HG02938 (cell line): ENCODE measurements at regions not wholly inside any gene's neighbourhood (a gene's known extent, or its start where the extent isn't known, plus 50 kb on each side); places are given as distances from the start of the nearest gene placed in this dataset.

Source experiments
- ATAC-seq: cut with Tn5 transposase; IDR thresholded peaks from one replicate; pipeline ENCODE4 v1.9.1; 2021; ENCODE audit warnings: mild to moderate bottlenecking, moderate library complexity; ENCODE audit not compliant: unreplicated experiment

GRCh38 chrX:6909396-6909795 is 238.1 kb upstream of the STS start:
- no peak for ATAC-seq

GRCh38 chrX:6906608-6907007 is 240.9 kb upstream of the STS start:
- ATAC-seq: no peak

DNA sequence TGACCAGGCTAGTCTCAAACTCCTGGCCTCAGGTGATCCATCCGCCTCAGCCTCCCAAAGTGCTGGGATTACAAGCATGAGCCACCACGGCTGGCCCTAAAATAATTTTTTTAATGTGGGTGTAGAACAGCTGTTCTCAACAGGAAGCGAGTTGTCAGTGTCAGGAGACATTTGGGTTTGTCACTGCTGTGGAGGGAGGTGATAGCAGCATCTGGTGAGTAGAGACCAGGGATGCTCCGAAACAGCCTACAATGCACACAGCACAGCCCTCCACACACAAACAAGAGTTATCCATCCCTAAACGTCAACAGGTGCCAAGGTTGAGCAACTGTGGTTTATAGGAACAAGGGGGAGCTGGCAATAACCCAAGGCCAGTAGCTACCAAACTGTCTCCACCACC is 243.4 kb upstream of the STS start:
- no peak for ATAC-seq

DNA sequence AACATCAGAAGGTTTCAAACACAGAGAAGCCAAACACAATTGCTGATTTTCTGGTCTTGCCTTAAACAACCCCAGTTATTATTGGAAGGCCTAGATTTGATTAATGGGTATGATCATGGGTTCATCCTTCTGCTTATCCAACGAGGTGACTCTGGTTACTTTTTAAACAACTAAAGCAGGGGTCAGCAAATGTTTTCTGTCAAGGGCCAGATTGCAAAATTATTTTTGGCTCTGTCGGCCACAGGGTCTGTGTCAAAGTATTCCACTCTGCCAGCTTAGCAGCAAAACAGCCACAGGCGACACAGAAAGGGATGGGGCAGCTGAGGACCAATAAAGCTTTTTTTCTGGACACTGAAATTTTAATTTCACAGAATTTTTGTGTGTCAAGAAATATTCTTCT is 249.1 kb upstream of the STS start:
- no peak for ATAC-seq

DNA sequence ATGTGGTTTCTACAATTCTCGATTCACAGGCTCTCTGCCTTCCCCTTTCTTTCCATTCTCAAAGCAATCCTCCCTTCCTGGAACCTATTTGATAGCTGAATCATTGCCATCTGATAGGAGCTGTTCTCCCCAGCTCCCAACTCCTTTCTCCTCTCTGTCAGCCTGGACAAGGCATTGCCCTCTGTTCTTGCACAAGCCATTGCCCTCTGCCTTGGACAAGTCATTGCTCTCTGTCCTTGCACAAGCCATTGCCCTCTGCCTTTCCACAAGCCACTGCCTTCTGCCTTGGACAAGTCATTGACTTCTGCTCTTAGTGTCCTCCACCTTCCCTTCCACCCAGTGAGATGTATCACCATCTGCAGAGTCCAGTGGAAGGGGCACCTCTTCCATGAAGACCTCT is 256.1 kb upstream of the STS start:
- no peak for ATAC-seq

GRCh38 chrX:6890544-6891261 is 256.8 kb upstream of the STS start:
- ATAC-seq: no peak

- no peak for ATAC-seq
Observed at GRCh38 chrX:6885909-6886308, 261.6 kb upstream of the STS start.

DNA sequence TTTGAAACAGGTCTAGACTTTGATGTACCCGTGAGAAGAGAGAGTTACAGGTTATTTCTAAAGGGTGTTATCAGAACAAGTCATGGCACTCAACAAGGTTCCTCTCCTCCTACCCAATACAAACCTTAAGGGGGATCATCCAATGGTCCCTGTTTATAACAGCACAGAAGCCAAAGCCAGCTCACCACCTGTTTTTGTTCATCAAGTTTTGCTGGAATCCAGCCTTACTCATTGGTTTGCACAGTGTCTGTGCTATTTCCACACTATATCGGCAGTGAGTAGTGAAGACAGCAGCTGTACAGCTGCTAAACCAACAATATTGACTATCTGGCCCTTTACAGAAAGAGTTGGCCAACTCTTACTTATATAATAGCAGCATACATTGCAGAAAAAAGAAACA is 262.1 kb upstream of the STS start:
- ATAC-seq: no peak

- ATAC-seq: no peak
Observed at GRCh38 chrX:6861456-6861855, 286.1 kb upstream of the STS start.

DNA sequence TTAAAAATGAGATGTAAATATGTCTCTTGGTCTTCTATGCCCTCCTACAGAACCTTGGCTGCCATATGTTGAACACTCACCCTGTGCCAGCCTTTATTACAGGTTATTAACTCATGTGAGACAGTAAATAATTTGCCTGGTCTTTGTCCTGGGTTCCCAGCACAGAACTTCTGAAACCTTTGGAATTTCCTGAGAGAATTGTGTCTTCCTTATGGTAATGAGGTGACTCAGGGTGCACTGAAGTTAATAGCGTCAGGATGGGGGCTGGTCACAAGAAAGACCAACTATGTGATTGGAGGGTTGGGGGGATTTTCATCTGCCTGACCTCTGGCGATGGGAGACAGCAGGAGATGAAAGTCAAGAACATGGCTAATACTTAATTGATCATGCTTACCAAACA is 289.8 kb upstream of the STS start:
- no peak for ATAC-seq

- no peak for ATAC-seq
Observed at GRCh38 chrX:6856471-6856870, 291.0 kb upstream of the STS start.

GRCh38 chrX:6852869-6853268 is 294.6 kb upstream of the STS start:
- ATAC-seq: no peak

DNA sequence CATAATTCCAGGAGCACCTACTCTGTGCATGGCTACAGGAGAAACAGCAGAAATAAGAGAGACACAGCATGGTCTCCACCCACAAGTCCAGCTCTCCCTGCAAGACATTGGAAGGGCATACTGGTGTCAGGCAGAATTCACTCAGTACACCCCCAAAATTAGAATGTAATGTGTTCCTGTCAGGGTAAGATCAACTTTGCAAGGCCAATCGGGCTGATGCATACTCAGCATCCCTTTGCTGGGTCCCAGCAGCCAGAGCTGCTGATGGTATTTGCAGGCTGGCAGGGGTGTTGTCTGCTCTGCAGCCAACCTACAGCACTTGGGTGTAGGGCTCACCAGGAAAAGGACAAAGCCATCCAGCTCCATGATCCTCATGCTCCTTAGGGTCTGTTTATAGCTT is 295.4 kb upstream of the STS start:
- no peak for ATAC-seq

GRCh38 chrX:6851140-6851539 is 296.4 kb upstream of the STS start:
- no peak for ATAC-seq

- no peak for ATAC-seq
Observed at GRCh38 chrX:6849716-6850414, 297.6 kb upstream of the STS start.

DNA sequence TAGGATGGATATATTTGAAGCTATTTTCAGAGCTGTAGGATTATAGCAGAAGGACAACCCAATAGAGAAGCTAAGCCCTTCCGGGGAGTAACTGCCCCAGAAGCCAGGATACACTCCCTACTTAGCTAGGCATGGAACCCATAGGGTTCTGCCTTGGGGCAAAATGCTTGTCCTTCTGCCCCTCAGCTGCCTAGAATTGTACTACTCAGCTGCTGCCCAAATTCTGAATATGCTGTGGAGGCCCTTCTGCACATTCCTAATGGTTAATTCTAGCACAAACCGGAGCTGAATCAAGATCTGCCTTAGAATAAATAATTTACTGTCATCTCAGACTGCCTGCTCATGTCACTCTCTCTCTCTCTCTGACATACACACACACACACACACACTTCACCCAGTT is 297.7 kb upstream of the VCX3A start:
- no peak for ATAC-seq

GRCh38 chrX:6826856-6827255 is 291.9 kb upstream of the VCX3A start:
- ATAC-seq: no peak

DNA sequence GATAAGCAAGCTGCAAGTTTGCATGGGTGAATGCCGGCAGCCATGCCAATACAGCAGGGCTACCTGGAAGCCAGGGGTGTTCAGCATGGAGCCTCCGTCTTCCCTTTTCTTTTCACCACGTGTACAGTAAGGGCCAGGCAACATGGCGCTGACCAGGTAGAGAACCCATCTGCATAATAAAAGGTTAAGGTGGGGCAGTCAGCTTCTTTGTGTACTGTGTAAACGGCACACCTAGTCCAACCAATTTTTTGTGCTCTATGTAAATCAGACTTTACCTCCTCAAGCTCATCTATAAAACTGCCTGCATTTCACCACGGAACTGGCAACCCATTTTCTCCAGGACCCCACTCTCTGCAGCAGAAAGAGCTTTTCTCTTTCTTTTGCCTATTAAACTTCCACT is 286.8 kb upstream of the VCX3A start:
- no peak for ATAC-seq

- no peak for ATAC-seq
Observed at GRCh38 chrX:6813836-6814370, 279.0 kb upstream of the VCX3A start.

DNA sequence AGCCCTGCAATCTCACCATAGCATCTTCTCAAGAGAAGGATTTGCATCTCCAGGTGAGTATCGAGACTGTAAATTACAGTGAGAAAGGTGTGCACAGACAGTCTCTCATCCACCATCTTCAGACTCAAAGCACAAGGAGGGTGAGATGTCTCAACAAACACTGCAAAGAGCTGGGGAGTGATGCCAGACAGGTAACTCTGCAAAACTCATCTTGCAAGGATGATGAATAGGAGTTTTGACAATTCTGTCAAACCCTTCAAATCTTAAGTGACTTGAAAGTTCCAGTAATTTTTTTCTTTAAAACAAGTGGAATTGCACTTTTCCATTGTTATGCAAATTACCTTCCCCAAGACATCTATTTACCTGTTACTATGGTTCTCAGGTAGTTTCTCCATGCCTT is 277.2 kb upstream of the VCX3A start:
- no peak for ATAC-seq

GRCh38 chrX:6810776-6811175 is 275.9 kb upstream of the VCX3A start:
- ATAC-seq: no peak

GRCh38 chrX:6803607-6804006 is 268.7 kb upstream of the VCX3A start:
- no peak for ATAC-seq

DNA sequence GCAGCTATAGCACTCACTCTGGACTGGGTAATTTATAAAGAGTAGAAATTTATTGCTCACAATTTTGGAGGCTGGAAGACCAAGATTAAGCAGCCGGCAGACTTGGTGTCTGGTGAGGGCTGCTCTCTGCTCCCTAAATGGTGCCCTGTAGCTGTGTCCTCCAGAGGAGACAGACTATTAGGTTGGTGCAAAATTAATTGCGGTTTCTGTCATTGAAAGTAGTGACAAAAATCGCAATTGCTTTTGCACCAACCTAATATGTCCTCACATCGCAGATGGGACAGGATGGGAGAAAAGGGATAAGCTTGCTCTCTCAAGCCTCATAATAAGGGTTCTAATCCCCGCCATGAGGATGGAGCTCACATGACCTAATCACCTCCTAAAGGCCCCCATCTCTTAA is 258.1 kb upstream of the VCX3A start:
- ATAC-seq: no peak
